ENCODE measurements at regions not wholly inside any gene's neighbourhood (a gene's known extent, or its start where the extent isn't known, plus 50 kb on each side); places are given as distances from the start of the nearest gene placed in this dataset.

DNA sequence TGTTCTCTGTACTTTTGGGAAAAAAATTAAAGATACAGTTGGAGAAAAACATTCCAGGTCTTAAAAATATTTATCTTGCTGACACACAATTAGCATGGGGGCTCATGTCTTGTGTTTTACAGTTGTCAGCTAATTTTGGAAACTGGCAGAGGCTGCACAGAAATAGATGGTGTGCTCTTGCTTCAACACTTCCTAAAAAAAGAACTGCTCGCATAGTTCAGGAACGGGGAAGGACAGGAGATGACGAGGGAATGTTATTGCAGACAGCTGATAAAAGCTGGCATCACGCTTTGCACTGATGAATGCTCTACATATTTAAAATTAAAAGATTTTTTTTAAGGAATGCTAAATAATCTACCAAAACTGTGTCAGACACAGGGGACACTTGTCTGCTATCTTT lies 103.5 kb upstream of the CELF2 start:
- TF ChIP-seq, protein P1, sequence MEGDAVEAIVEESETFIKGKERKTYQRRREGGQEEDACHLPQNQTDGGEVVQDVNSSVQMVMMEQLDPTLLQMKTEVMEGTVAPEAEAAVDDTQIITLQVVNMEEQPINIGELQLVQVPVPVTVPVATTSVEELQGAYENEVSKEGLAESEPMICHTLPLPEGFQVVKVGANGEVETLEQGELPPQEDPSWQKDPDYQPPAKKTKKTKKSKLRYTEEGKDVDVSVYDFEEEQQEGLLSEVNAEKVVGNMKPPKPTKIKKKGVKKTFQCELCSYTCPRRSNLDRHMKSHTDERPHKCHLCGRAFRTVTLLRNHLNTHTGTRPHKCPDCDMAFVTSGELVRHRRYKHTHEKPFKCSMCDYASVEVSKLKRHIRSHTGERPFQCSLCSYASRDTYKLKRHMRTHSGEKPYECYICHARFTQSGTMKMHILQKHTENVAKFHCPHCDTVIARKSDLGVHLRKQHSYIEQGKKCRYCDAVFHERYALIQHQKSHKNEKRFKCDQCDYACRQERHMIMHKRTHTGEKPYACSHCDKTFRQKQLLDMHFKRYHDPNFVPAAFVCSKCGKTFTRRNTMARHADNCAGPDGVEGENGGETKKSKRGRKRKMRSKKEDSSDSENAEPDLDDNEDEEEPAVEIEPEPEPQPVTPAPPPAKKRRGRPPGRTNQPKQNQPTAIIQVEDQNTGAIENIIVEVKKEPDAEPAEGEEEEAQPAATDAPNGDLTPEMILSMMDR (conservative IDR thresholded peaks at IDR 0.05; ENCODE audit: low read length) = no peak
- no peak overlapping the region for H3K4me3 ChIP-seq (ENCODE audit: low read length)
- DNase-seq (ENCODE audit: low read depth) = peak; percentile 29

DNA sequence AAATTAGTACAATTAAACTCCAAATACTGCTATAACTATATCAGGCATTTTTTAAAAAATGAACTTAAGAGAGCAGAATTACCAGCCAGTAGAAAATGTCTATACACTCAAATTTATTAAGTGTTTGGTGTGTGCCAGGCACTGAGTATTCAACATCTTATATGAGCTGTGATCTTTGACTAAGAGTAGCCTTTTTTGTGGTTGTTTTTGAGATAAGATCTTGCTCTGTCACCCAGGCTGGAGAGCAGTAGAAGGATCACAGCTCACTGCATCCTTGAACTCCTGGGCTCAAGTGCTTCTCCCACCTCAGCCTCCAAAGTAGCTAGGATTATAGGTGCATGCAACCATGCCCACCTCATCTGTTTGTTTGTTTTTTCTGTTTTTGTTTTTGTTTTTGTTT lies 102.5 kb upstream of the CELF2 start:
- TF ChIP-seq, protein P1 (conservative IDR thresholded peaks at IDR 0.05; ENCODE audit: low read length) = no peak
- no peak for DNase-seq (ENCODE audit: low read depth)
- H3K4me3 ChIP-seq (ENCODE audit: low read length) = no peak overlapping the region

DNA sequence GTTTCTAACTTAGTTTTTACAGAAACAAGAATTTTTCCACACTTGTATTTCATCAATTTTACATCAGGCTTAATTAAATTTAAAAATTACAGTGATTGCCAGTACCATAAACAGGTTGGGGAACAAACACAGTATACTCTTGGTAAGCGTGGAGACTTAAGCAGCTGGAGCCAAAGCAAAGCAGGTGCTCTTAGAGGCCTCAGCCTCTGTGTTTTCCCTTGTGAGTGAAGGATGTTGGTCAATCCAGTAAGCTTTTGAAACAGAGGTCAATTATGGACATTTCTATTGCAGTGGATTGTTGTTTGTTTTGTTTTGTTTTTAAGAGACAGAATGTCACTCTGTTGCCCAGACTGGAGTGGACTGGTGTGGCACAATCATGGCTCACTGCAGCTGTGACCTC lies 100.6 kb upstream of the CELF2 start:
- DNase-seq (ENCODE audit: low read depth) = no peak
- H3K4me3 ChIP-seq (ENCODE audit: low read length) = no peak overlapping the region
- TF ChIP-seq, protein P1 (conservative IDR thresholded peaks at IDR 0.05; ENCODE audit: low read length) = no peak

DNA sequence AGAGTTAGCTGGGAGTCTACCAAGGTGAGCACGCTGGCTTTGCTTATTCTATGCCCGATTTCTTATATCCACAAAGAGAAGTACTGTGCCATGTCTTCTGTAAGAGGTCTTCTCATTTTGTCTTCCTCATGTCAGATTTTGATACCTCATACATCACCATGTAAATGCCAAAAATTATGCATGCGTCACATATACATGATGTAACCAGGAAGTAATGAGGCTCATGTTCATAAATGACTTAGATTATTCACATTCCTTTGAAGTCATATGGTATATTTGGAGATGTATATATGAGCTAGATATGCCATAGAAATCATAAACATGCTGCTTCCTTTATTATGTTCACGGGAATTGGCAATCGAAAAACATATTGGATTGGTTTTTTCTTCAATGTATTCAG lies 97.7 kb upstream of the CELF2 start:
- no peak for DNase-seq (ENCODE audit: low read depth)
- H3K4me3 ChIP-seq (ENCODE audit: low read length) = no peak overlapping the region
- TF ChIP-seq, protein P1 (conservative IDR thresholded peaks at IDR 0.05; ENCODE audit: low read length) = no peak

DNA sequence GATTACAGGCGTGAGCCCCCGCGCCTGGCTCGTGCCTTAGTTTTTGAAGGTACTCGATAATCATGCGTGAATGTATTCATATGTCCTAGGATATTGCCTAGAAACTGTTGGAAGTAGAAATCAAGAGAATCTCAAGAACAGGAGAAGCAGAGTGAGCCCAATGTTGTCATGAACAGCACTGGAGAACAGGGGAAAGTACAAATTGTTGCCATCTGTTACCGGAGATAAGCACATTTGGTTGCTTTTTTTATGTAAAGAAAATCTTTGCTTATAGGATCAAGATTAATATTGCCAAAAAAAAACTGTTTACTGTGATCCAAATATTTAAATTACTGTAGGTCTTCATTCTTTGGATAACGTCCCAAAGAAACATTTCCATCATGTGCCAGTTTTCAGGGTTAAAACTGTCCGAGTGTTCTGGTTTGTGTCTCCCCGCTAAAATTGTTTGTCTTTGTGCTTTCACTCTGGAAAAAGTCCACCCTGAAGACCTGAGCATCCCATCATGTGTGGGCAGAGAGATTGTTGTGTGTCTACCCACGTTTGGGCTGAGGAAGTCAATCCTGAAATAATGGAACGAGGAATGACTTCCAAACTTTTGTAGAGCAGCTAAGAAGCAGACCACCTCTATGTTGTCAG lies 95.7 kb upstream of the CELF2 start:
- no peak overlapping the region for H3K4me3 ChIP-seq (ENCODE audit: low read length)
- DNase-seq (ENCODE audit: low read depth) = no peak
- TF ChIP-seq, protein P1 (conservative IDR thresholded peaks at IDR 0.05; ENCODE audit: low read length) = no peak

DNA sequence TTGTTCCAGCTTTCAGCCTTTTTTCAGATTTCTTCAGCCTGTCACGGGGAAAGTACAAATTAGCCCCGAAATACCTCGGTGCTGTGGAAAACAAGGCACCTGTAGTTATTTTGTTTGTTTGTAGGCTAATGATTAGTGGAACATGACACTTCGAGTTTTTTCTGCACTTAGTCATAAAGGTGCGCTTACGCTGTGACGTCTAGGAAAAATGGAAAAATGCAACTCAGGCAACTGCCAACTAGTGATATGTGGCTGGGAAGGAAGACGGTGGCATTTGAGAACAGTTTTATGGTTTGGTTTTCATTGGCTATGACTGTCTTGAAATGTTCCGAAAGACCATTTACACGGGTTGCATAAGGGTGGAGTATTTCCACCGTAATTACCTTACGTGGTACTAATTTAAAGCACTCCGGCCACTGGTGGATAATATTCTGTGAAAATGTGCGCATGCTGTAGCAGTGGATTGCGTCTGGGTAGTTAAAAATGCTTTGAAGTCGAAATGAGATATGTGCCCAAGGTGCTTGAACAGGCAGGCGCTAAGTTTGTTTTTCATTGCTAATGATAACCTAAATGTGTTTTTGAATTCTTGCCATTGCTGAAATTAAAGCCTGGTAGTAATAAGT lies 94.5 kb upstream of the CELF2 start:
- DNase-seq (ENCODE audit: low read depth) = no peak
- TF ChIP-seq, protein P1 (conservative IDR thresholded peaks at IDR 0.05; ENCODE audit: low read length) = no peak
- no peak overlapping the region for H3K4me3 ChIP-seq (ENCODE audit: low read length)

DNA sequence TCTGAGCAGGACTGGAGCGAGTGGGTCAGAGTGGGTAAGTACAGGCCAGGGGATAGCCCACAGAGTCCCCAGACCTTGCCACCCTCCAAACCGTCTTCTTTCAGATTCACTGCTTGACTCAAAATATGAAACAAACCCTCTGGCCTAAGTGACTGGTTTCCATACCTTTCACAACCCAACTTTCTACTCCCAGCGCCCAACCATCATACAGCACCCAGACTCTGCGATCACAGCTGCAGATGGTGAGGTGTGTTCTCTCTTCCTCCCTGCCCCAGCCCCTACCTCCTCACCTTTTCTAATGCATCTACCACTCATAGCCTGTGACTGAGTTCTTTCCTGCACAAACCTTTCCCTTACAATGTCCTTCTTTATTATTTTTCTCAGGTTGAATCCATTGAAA lies 92.0 kb upstream of the CELF2 start:
- no peak overlapping the region for H3K4me3 ChIP-seq (ENCODE audit: low read length)
- TF ChIP-seq, protein P1 (conservative IDR thresholded peaks at IDR 0.05; ENCODE audit: low read length) = no peak
- DNase-seq (ENCODE audit: low read depth) = no peak

Data from AG10803 (cell line).